ENCODE measurements at regions not wholly inside any gene's neighbourhood (a gene's known extent, or its start where the extent isn't known, plus 50 kb on each side); places are given as distances from the start of the nearest gene placed in this dataset.

- TF ChIP-seq, protein P1, sequence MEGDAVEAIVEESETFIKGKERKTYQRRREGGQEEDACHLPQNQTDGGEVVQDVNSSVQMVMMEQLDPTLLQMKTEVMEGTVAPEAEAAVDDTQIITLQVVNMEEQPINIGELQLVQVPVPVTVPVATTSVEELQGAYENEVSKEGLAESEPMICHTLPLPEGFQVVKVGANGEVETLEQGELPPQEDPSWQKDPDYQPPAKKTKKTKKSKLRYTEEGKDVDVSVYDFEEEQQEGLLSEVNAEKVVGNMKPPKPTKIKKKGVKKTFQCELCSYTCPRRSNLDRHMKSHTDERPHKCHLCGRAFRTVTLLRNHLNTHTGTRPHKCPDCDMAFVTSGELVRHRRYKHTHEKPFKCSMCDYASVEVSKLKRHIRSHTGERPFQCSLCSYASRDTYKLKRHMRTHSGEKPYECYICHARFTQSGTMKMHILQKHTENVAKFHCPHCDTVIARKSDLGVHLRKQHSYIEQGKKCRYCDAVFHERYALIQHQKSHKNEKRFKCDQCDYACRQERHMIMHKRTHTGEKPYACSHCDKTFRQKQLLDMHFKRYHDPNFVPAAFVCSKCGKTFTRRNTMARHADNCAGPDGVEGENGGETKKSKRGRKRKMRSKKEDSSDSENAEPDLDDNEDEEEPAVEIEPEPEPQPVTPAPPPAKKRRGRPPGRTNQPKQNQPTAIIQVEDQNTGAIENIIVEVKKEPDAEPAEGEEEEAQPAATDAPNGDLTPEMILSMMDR (IDR thresholded peaks at IDR 0.05) = no peak
- TF ChIP-seq POLR2A (IDR thresholded peaks at IDR 0.05) = no peak
These were observed 839.4 kb upstream of the VRK2 start for GRCh38 chr2:57207191-57207590.

Measured in ovary (tissue), 3 donors.